ENCODE measurements at regions not wholly inside any gene's neighbourhood (a gene's known extent, or its start where the extent isn't known, plus 50 kb on each side); places are given as distances from the start of the nearest gene placed in this dataset.
A peak's percentile ranks its signal among the peaks of the same experiment; 100 is the strongest.

DNA sequence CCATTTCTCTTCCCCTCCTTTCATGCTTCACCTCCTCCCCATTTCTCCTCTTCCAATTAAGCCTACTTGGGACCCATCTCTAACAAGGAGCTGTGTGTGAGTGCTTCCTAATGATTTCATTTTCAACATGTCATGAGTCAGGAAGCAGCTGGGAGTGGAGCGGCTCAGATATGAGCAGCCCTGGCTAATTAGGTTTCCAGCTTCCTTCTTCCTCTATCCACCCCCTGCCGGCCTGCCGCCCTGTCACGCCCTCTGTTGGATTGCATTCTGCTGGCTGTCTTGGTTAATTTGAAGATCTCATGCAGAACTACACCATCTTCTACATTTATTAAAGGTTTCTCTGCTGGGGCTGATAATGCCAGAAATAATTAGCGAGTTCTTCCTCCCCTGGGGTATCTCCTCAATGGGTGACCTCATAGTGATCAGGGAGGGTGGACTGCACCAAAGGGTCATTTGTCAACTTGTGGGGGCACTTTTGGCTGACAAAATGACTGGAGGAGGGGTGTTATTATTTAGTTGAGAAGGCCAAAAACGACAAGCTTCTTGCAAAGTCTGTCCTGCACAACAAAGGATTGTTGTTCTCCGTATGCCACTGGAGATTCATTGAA, 300.9 kb upstream of the SRRM4 start:
- DNase-seq (ENCODE audit: low read depth, low spot score), result no peak
- H3K4me3 ChIP-seq (ENCODE audit: low read length), result no peak overlapping the region
- no peaks in the 10 kb centered on the region for H3K9me3 ChIP-seq (ENCODE audit: control insufficient read depth, insufficient read depth, low read length)
- no peaks in the 10 kb centered on the region for H3K27me3 ChIP-seq (ENCODE audit: control insufficient read depth, insufficient read depth, low read length)
- WGBS (ENCODE audit: insufficient coverage, insufficient read length), result no CpG with 5 or more reads among the region's 7 CpGs
- H3K4me1 ChIP-seq (ENCODE audit: control insufficient read depth, insufficient read depth, low read length), result peaks cover 4% of the 10 kb centered on the region; the same call in 1 of the 2 replicates
- no peak overlapping the region for H3K27ac ChIP-seq (ENCODE audit: low read length)
- no peaks in the 10 kb centered on the region for H3K36me3 ChIP-seq (ENCODE audit: control insufficient read depth, insufficient read depth, low read length)

- no peaks in the 10 kb centered on the region for H3K9me3 ChIP-seq (ENCODE audit: control insufficient read depth, insufficient read depth, low read length)
- no peak for DNase-seq (ENCODE audit: low read depth, low spot score)
- H3K27ac ChIP-seq (ENCODE audit: low read length), result no peak overlapping the region
- H3K4me3 ChIP-seq (ENCODE audit: low read length), result no peak overlapping the region
- no peaks in the 10 kb centered on the region for H3K27me3 ChIP-seq (ENCODE audit: control insufficient read depth, insufficient read depth, low read length)
- H3K36me3 ChIP-seq (ENCODE audit: control insufficient read depth, insufficient read depth, low read length), result no peaks in the 10 kb centered on the region
- H3K4me1 ChIP-seq (ENCODE audit: control insufficient read depth, insufficient read depth, low read length), result peaks cover 4% of the 10 kb centered on the region; the same call in 1 of the 2 replicates
- no CpG with 5 or more reads among the region's 3 CpGs for WGBS (ENCODE audit: insufficient coverage, insufficient read length)
Measured at GRCh38 chr12:118682656-118683055, 298.7 kb upstream of the SRRM4 start.

DNA sequence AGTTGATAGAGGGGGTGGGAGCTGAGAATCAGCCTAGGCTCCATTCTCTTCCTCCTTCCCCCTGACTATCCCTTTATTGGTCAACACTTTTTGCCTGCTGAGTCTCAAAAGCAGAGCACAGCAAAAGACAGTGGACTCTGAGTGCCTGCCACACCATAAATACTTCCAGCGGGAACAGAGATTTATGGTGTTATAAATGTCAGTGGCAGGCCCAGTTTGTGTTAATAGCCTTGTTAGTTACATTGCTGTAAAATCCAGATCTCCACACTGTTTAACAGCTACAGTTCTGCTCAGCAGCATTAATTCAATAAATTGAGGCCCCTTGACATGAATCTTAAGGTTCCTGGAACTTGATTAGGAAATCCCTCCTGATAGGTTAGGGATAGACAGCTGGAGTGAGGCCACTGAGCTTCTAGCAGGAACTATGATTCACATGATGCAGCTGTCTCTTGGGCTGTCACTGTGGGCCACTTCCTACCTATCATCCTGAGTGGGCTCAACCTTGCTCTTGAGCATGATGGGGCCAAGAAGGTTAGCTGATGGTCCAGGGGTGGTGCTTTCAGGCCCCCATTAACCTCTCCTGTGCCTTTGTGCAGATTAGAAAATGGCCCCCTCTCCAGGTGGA, 295.2 kb upstream of the SRRM4 start:
- Histone ChIP-seq H3K9me3 (ENCODE audit: control insufficient read depth, insufficient read depth, low read length) (no peaks in the 10 kb centered on the region), H3K4me3 (ENCODE audit: low read length) (no peak overlapping the region), H3K27ac (ENCODE audit: low read length) (no peak overlapping the region), H3K4me1 (ENCODE audit: control insufficient read depth, insufficient read depth, low read length) (peaks cover 2% of the 10 kb centered on the region; the same call in 1 of the 2 replicates), H3K27me3 (ENCODE audit: control insufficient read depth, insufficient read depth, low read length) (no peaks in the 10 kb centered on the region), H3K36me3 (ENCODE audit: control insufficient read depth, insufficient read depth, low read length) (no peaks in the 10 kb centered on the region)
- WGBS (ENCODE audit: insufficient coverage, insufficient read length), result no CpG with 5 or more reads among the region's 1 CpG
- no peak for DNase-seq (ENCODE audit: low read depth, low spot score)

GRCh38 chr12:118689793-118690192, 291.5 kb upstream of the SRRM4 start:
- Histone ChIP-seq H3K27ac (ENCODE audit: low read length) (no peak overlapping the region), H3K4me1 (ENCODE audit: control insufficient read depth, insufficient read depth, low read length) (no peaks in the 10 kb centered on the region), H3K27me3 (ENCODE audit: control insufficient read depth, insufficient read depth, low read length) (no peaks in the 10 kb centered on the region), H3K36me3 (ENCODE audit: control insufficient read depth, insufficient read depth, low read length) (no peaks in the 10 kb centered on the region), H3K4me3 (ENCODE audit: low read length) (no peak overlapping the region), H3K9me3 (ENCODE audit: control insufficient read depth, insufficient read depth, low read length) (no peaks in the 10 kb centered on the region)
- no peak for DNase-seq (ENCODE audit: low read depth, low spot score)
- WGBS (ENCODE audit: insufficient coverage, insufficient read length), result no CpG with 5 or more reads among the region's 3 CpGs

GRCh38 chr12:118690506-118690905, 290.8 kb upstream of the SRRM4 start:
- no CpG with 5 or more reads among the region's 3 CpGs for WGBS (ENCODE audit: insufficient coverage, insufficient read length)
- no peaks in the 10 kb centered on the region for H3K27me3 ChIP-seq (ENCODE audit: control insufficient read depth, insufficient read depth, low read length)
- H3K36me3 ChIP-seq (ENCODE audit: control insufficient read depth, insufficient read depth, low read length), result no peaks in the 10 kb centered on the region
- DNase-seq (ENCODE audit: low read depth, low spot score), result no peak
- H3K4me1 ChIP-seq (ENCODE audit: control insufficient read depth, insufficient read depth, low read length), result no peaks in the 10 kb centered on the region
- H3K27ac ChIP-seq (ENCODE audit: low read length), result no peak overlapping the region
- H3K9me3 ChIP-seq (ENCODE audit: control insufficient read depth, insufficient read depth, low read length), result no peaks in the 10 kb centered on the region
- no peak overlapping the region for H3K4me3 ChIP-seq (ENCODE audit: low read length)

GRCh38 chr12:118694128-118694775, 287.1 kb upstream of the SRRM4 start:
- Histone ChIP-seq H3K27ac (ENCODE audit: low read length) (no peak overlapping the region), H3K4me1 (ENCODE audit: control insufficient read depth, insufficient read depth, low read length) (no peaks in the 10 kb centered on the region), H3K9me3 (ENCODE audit: control insufficient read depth, insufficient read depth, low read length) (no peaks in the 10 kb centered on the region), H3K36me3 (ENCODE audit: control insufficient read depth, insufficient read depth, low read length) (no peaks in the 10 kb centered on the region), H3K4me3 (ENCODE audit: low read length) (no peak overlapping the region), H3K27me3 (ENCODE audit: control insufficient read depth, insufficient read depth, low read length) (no peaks in the 10 kb centered on the region; the same call in 1 of the 2 replicates)
- no CpG with 5 or more reads among the region's 11 CpGs for WGBS (ENCODE audit: insufficient coverage, insufficient read length)
- no peak for DNase-seq (ENCODE audit: low read depth, low spot score)

DNA sequence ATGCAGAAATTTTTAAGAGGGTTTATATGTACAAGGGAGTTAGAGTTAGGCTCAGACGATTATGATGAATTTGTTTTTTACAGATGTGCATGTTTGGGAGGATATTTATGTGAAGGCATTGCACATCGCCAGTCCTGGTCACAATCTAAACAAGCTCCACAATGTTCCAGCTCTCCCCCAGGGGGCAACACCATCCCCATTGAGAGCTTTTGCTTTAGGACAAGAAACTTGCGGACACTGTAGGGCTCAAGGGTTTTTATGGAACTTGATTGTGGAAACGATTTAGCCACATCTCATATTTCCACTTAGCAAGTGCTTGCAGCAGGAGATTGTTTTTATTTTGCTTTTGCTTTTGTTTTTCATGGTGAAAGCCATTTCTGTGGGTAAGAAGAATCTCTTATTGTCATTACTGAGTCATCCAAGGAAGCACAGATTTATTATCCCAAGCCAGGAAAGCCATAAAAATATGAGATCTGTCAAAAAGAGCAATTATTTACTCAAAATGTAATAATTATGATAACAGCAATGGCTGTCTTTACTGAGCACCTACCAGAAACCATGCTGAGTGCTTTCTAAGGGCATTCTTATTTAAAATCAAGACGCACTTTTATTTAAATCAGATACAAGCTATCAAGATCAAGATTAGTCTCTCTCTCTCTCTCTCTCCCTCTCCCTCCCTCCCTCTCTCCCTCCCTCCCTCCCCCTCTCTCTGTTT, 276.7 kb upstream of the SRRM4 start:
- Histone ChIP-seq H3K27me3 (ENCODE audit: control insufficient read depth, insufficient read depth, low read length) (no peaks in the 10 kb centered on the region), H3K9me3 (ENCODE audit: control insufficient read depth, insufficient read depth, low read length) (0 out of 2 replicates have a peak, but pooled peaks cover 2% of the 10 kb centered on the region), H3K36me3 (ENCODE audit: control insufficient read depth, insufficient read depth, low read length) (no peaks in the 10 kb centered on the region), H3K4me1 (ENCODE audit: control insufficient read depth, insufficient read depth, low read length) (no peaks in the 10 kb centered on the region), H3K27ac (ENCODE audit: low read length) (no peak overlapping the region), H3K4me3 (ENCODE audit: low read length) (no peak overlapping the region)
- peak; percentile 22 for DNase-seq (ENCODE audit: low read depth, low spot score)
- no CpG with 5 or more reads among the region's 5 CpGs for WGBS (ENCODE audit: insufficient coverage, insufficient read length)

GRCh38 chr12:118706437-118706836, 274.9 kb upstream of the SRRM4 start:
- H3K4me1 ChIP-seq (ENCODE audit: control insufficient read depth, insufficient read depth, low read length), result no peaks in the 10 kb centered on the region
- H3K9me3 ChIP-seq (ENCODE audit: control insufficient read depth, insufficient read depth, low read length), result no peaks in the 10 kb centered on the region
- no peaks in the 10 kb centered on the region for H3K27me3 ChIP-seq (ENCODE audit: control insufficient read depth, insufficient read depth, low read length)
- H3K36me3 ChIP-seq (ENCODE audit: control insufficient read depth, insufficient read depth, low read length), result no peaks in the 10 kb centered on the region
- no peak for DNase-seq (ENCODE audit: low read depth, low spot score)
- no peak overlapping the region for H3K27ac ChIP-seq (ENCODE audit: low read length)
- no peak overlapping the region for H3K4me3 ChIP-seq (ENCODE audit: low read length)

- no CpG with 5 or more reads among the region's 2 CpGs for WGBS (ENCODE audit: insufficient coverage, insufficient read length)
- Histone ChIP-seq H3K27me3 (ENCODE audit: control insufficient read depth, insufficient read depth, low read length) (no peaks in the 10 kb centered on the region), H3K36me3 (ENCODE audit: control insufficient read depth, insufficient read depth, low read length) (no peaks in the 10 kb centered on the region), H3K4me3 (ENCODE audit: low read length) (no peak overlapping the region), H3K27ac (ENCODE audit: low read length) (no peak overlapping the region), H3K4me1 (ENCODE audit: control insufficient read depth, insufficient read depth, low read length) (no peaks in the 10 kb centered on the region), H3K9me3 (ENCODE audit: control insufficient read depth, insufficient read depth, low read length) (no peaks in the 10 kb centered on the region)
- DNase-seq (ENCODE audit: low read depth, low spot score), result no peak
Measured at GRCh38 chr12:118709946-118710345, 271.4 kb upstream of the SRRM4 start.

DNA sequence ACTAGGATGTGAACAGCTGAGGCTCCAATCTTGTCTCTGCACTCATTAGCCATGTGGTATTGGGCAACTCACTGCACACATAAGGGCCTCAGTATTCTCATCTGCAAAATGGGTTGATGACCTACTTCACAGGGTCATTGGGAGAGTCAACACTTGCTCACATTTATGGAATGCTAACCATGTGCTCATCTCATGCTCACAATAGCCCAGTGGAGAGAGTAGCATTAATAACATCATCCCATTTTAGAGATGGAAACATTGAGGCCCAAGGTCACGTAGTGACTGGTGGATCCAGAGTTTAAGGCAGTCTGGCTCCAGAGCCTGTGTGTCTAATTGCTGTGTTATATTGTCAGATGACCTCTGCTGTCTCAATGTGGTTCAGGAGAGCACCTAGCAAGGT, 270.2 kb upstream of the SRRM4 start:
- no CpG with 5 or more reads among the region's 1 CpG for WGBS (ENCODE audit: insufficient coverage, insufficient read length)
- Histone ChIP-seq H3K27ac (ENCODE audit: low read length) (no peak overlapping the region), H3K36me3 (ENCODE audit: control insufficient read depth, insufficient read depth, low read length) (no peaks in the 10 kb centered on the region), H3K4me1 (ENCODE audit: control insufficient read depth, insufficient read depth, low read length) (no peaks in the 10 kb centered on the region), H3K9me3 (ENCODE audit: control insufficient read depth, insufficient read depth, low read length) (no peaks in the 10 kb centered on the region), H3K27me3 (ENCODE audit: control insufficient read depth, insufficient read depth, low read length) (no peaks in the 10 kb centered on the region), H3K4me3 (ENCODE audit: low read length) (no peak overlapping the region)
- no peak for DNase-seq (ENCODE audit: low read depth, low spot score)
